ENCODE measurements at regions not wholly inside any gene's neighbourhood (a gene's known extent, or its start where the extent isn't known, plus 50 kb on each side); places are given as distances from the start of the nearest gene placed in this dataset.

DNA sequence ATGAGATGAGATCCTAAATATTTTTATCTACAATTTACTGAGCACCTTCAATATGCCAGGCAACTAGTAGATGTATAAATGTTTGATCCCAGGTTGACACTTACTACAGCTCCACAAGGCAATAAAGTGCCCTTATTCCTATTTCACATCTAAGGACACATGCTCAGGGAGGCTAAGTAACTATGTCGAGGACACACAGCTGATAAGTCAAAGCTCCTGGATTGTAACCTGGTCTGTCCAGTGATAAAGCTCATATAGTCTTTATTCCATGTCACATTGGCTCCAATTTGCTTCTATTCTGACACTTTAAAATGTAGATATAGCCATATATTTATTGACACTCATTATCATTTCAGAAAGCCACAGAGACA lies 93.8 kb upstream of the BMAL1 start:
- TF ChIP-seq EZH2 (IDR thresholded peaks at IDR 0.05) (no peak), EZH2phosphoT487 (IDR thresholded peaks at IDR 0.05) (no peak), CTCF (IDR thresholded peaks at IDR 0.05) (no peak)
- no peaks in the 10 kb centered on the region for H3F3A ChIP-seq (ENCODE audit: low read depth)
- Mint-ChIP-seq H3K36me3 (no peaks in the 10 kb centered on the region), H3K9me3 (peaks cover 16% of the 10 kb centered on the region), H3K4me3 (no peak overlapping the region), H3K27ac (no peak overlapping the region), H3K4me1 (no peaks in the 10 kb centered on the region), H3K27me3 (ENCODE audit: insufficient read depth, low read depth) (peaks cover 2% of the 10 kb centered on the region)
- no peak overlapping the region for H3K9ac ChIP-seq
- DNase-seq (ENCODE audit: low spot score): no peak
- H3K4me2 ChIP-seq: no peak overlapping the region
- H3K4me3 ChIP-seq: no peak overlapping the region
- peaks cover 9% of the 10 kb centered on the region for H3K9me3 ChIP-seq (ENCODE audit: low read depth)
- no peak overlapping the region for H2AFZ ChIP-seq (replicated peaks)
- no peak overlapping the region for H3K27ac ChIP-seq
- no peaks in the 10 kb centered on the region for H4K20me1 ChIP-seq (ENCODE audit: low read depth)
- H3K79me2 ChIP-seq (ENCODE audit: low read depth): no peaks in the 10 kb centered on the region
- H3K36me3 ChIP-seq: no peaks in the 10 kb centered on the region
- H3K27me3 ChIP-seq: no peaks in the 10 kb centered on the region
- H3K4me1 ChIP-seq: no peaks in the 10 kb centered on the region

- H3K4me2 ChIP-seq: no peak overlapping the region
- Mint-ChIP-seq H3K27ac (no peak overlapping the region), H3K4me1 (no peaks in the 10 kb centered on the region), H3K9me3 (peaks cover 17% of the 10 kb centered on the region), H3K36me3 (no peaks in the 10 kb centered on the region), H3K27me3 (ENCODE audit: insufficient read depth, low read depth) (peaks cover 2% of the 10 kb centered on the region), H3K4me3 (no peak overlapping the region)
- no peaks in the 10 kb centered on the region for H3K36me3 ChIP-seq
- no peak for DNase-seq (ENCODE audit: low spot score)
- H3K4me3 ChIP-seq: no peak overlapping the region
- H3K9ac ChIP-seq: no peak overlapping the region
- no peak overlapping the region for H3K27ac ChIP-seq
- no peaks in the 10 kb centered on the region for H3K4me1 ChIP-seq
- no peak overlapping the region for H2AFZ ChIP-seq (replicated peaks)
- H3K9me3 ChIP-seq (ENCODE audit: low read depth): peaks cover 9% of the 10 kb centered on the region
- TF ChIP-seq EZH2phosphoT487 (IDR thresholded peaks at IDR 0.05) (no peak), EZH2 (IDR thresholded peaks at IDR 0.05) (no peak), CTCF (IDR thresholded peaks at IDR 0.05) (no peak)
- no peaks in the 10 kb centered on the region for H3F3A ChIP-seq (ENCODE audit: low read depth)
- H3K27me3 ChIP-seq: no peaks in the 10 kb centered on the region
- H3K79me2 ChIP-seq (ENCODE audit: low read depth): no peaks in the 10 kb centered on the region
- H4K20me1 ChIP-seq (ENCODE audit: low read depth): no peaks in the 10 kb centered on the region
Measured at GRCh38 chr11:13184295-13184794, 93.2 kb upstream of the BMAL1 start.

DNA sequence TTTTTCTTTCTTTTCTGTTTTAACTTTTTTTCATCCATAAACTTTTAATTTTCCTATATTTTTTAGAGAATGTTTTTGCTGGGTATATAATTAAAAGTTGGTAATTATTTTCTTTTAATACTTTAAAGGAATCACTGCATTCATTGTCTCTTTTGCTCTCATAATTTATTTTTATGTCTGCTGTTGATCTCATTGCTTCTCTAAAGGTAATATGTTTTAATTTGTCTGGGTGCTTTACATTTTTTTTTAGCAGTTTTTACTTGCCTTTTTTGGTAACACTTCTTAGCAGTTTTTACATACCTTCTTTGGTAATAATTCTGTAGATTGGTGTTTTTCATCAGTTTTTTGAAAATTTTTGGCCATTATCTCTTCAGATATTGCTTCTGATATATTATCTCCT lies 89.4 kb upstream of the BMAL1 start:
- no peak overlapping the region for H3K9ac ChIP-seq
- no peak for DNase-seq (ENCODE audit: low spot score)
- peaks cover 2% of the 10 kb centered on the region for H3K36me3 Mint-ChIP-seq
- H3K27me3 ChIP-seq: no peaks in the 10 kb centered on the region
- H3K4me3 Mint-ChIP-seq: no peak overlapping the region
- peaks cover 2% of the 10 kb centered on the region for H3K27me3 Mint-ChIP-seq (ENCODE audit: insufficient read depth, low read depth)
- no peaks in the 10 kb centered on the region for H3K36me3 ChIP-seq
- peaks cover 9% of the 10 kb centered on the region for H3K9me3 ChIP-seq (ENCODE audit: low read depth)
- TF ChIP-seq CTCF (IDR thresholded peaks at IDR 0.05) (no peak), EZH2 (IDR thresholded peaks at IDR 0.05) (no peak), EZH2phosphoT487 (IDR thresholded peaks at IDR 0.05) (no peak)
- H3K4me2 ChIP-seq: no peak overlapping the region
- H3K79me2 ChIP-seq (ENCODE audit: low read depth): no peaks in the 10 kb centered on the region
- H3F3A ChIP-seq (ENCODE audit: low read depth): no peaks in the 10 kb centered on the region
- H2AFZ ChIP-seq (replicated peaks): no peak overlapping the region
- H3K9me3 Mint-ChIP-seq: peaks cover 33% of the 10 kb centered on the region
- H3K4me1 ChIP-seq: no peaks in the 10 kb centered on the region
- H3K4me1 Mint-ChIP-seq: no peaks in the 10 kb centered on the region
- no peak overlapping the region for H3K27ac Mint-ChIP-seq
- no peaks in the 10 kb centered on the region for H4K20me1 ChIP-seq (ENCODE audit: low read depth)
- H3K27ac ChIP-seq: no peak overlapping the region
- no peak overlapping the region for H3K4me3 ChIP-seq
